ENCODE measurements at regions not wholly inside any gene's neighbourhood (a gene's known extent, or its start where the extent isn't known, plus 50 kb on each side); places are given as distances from the start of the nearest gene placed in this dataset.
A peak's percentile ranks its signal among the peaks of the same experiment; 100 is the strongest.

DNA sequence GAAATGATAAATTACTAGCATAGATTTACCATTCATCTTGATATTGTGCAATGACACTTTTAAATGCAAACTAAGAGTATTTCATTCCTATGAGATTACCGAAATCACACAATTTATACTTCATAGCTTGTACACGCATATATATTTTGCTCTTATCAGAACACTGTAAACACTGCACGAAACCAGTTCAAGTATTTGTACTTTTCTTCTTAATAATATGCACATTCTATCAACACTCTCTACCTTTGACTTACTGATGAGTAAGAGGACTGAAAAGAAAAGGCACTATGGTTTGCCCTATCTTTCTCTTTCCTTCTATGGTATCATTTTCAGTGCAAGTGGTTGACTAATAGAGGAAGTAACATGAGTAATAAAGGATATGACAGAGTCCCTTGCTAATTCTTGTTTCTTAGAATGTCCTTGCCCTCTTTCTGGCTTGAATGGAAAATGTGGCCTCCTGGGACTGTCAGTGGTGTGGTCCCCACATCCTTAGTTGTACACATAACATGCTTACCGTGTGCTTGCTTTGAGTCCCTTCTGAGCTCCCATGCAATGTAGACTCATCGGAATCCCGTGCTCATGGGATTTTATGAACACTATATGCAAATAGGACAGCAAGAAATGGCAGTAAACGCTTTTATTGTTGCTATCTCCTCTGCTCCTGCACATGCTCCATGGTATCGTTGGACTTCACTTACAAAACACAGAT, 363.5 kb upstream of the TNP1 start:
- Histone ChIP-seq H3K4me3 (ENCODE audit: low read depth, low read length) (no peak overlapping the region), H3K36me3 (ENCODE audit: control insufficient read depth, insufficient read depth, low read length) (no peaks in the 10 kb centered on the region), H3K27me3 (ENCODE audit: control insufficient read depth, insufficient read depth, low read length) (no peaks in the 10 kb centered on the region)
- TF ChIP-seq, protein P1, sequence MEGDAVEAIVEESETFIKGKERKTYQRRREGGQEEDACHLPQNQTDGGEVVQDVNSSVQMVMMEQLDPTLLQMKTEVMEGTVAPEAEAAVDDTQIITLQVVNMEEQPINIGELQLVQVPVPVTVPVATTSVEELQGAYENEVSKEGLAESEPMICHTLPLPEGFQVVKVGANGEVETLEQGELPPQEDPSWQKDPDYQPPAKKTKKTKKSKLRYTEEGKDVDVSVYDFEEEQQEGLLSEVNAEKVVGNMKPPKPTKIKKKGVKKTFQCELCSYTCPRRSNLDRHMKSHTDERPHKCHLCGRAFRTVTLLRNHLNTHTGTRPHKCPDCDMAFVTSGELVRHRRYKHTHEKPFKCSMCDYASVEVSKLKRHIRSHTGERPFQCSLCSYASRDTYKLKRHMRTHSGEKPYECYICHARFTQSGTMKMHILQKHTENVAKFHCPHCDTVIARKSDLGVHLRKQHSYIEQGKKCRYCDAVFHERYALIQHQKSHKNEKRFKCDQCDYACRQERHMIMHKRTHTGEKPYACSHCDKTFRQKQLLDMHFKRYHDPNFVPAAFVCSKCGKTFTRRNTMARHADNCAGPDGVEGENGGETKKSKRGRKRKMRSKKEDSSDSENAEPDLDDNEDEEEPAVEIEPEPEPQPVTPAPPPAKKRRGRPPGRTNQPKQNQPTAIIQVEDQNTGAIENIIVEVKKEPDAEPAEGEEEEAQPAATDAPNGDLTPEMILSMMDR (IDR thresholded peaks at IDR 0.05; ENCODE audit: insufficient read depth, low read length, poor library complexity, severe bottlenecking), result no peak
- peak; percentile 86 for DNase-seq (ENCODE audit: low read depth)

DNA sequence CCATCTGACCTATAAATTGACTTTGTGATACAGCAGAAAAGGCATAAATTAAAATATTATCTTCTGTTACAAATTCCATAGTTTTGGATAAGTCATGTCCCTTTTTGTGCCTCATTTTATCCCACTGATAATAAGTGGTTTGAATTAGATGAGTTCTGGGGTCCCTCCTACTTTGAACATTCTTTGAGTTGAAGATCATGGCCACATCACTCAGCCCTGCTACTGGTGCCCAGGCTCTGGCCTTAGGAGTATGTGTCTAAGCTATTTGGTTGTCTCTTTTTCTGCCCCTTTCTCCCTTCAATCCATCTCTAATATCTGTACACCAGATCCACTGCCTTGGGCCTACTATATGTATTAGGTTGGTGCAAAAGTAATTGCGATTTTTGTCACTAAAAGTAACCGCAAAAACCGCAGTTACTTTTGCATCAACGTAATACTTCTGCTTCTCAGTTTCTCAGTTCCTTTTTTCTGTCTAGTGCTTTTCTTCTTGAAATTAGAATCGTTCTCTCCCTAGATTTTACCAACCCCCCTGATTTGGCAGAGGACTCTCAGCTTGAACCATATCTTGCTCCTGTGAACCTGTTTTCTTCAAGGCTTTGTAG, 362.5 kb upstream of the TNP1 start:
- H3K4me3 ChIP-seq (ENCODE audit: low read depth, low read length), result no peak overlapping the region
- DNase-seq (ENCODE audit: low read depth), result no peak
- TF ChIP-seq, protein P1 (IDR thresholded peaks at IDR 0.05; ENCODE audit: insufficient read depth, low read length, poor library complexity, severe bottlenecking), result no peak
- no peaks in the 10 kb centered on the region for H3K27me3 ChIP-seq (ENCODE audit: control insufficient read depth, insufficient read depth, low read length)
- H3K36me3 ChIP-seq (ENCODE audit: control insufficient read depth, insufficient read depth, low read length), result no peaks in the 10 kb centered on the region

GRCh38 chr2:217220228-217221013, 360.6 kb upstream of the TNP1 start:
- DNase-seq (ENCODE audit: low read depth), result no peak
- no peaks in the 10 kb centered on the region for H3K27me3 ChIP-seq (ENCODE audit: control insufficient read depth, insufficient read depth, low read length)
- TF ChIP-seq, protein P1 (IDR thresholded peaks at IDR 0.05; ENCODE audit: insufficient read depth, low read length, poor library complexity, severe bottlenecking), result no peak
- H3K4me3 ChIP-seq (ENCODE audit: low read depth, low read length), result no peak overlapping the region
- H3K36me3 ChIP-seq (ENCODE audit: control insufficient read depth, insufficient read depth, low read length), result no peaks in the 10 kb centered on the region

DNA sequence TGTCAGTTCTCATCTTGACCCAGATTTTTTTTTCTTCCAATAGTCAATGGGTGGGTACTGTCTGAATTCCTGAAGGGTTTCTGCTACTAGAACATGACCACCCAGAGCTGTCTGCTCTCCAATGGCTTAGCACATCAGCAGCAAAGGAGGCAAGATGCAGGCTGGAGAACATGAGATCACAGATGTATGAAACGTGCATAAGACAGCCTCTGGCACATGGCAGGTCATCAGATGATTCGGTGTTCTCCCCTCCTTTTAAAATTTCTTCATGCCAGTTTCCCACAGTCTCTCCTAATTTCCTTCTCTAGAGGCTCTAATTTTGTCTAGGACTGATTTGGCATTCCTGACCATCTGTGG, 359.3 kb upstream of the TNP1 start:
- DNase-seq (ENCODE audit: low read depth), result no peak
- TF ChIP-seq, protein P1 (IDR thresholded peaks at IDR 0.05; ENCODE audit: insufficient read depth, low read length, poor library complexity, severe bottlenecking), result no peak
- H3K4me3 ChIP-seq (ENCODE audit: low read depth, low read length), result no peak overlapping the region
- no peaks in the 10 kb centered on the region for H3K27me3 ChIP-seq (ENCODE audit: control insufficient read depth, insufficient read depth, low read length)
- no peaks in the 10 kb centered on the region for H3K36me3 ChIP-seq (ENCODE audit: control insufficient read depth, insufficient read depth, low read length)

GRCh38 chr2:217218269-217219163, 358.7 kb upstream of the TNP1 start:
- TF ChIP-seq, protein P1 (IDR thresholded peaks at IDR 0.05; ENCODE audit: insufficient read depth, low read length, poor library complexity, severe bottlenecking), result no peak
- Histone ChIP-seq H3K36me3 (ENCODE audit: control insufficient read depth, insufficient read depth, low read length) (no peaks in the 10 kb centered on the region), H3K27me3 (ENCODE audit: control insufficient read depth, insufficient read depth, low read length) (no peaks in the 10 kb centered on the region), H3K4me3 (ENCODE audit: low read depth, low read length) (no peak overlapping the region)
- DNase-seq (ENCODE audit: low read depth), result no peak
